Hepatocyte (in vitro differentiated cells): ENCODE measurements at regions not wholly inside any gene's neighbourhood (a gene's known extent, or its start where the extent isn't known, plus 50 kb on each side); places are given as distances from the start of the nearest gene placed in this dataset.

Experiments
- DNase-seq: peaks from one replicate; pipeline ENCODE4 v3.0.0-alpha.2; 2016; ENCODE audit warnings: low spot score
- H2AFZ ChIP-seq: fragments of 200-600 bp; sonication (generic); 2 replicates; pipeline ENCODE4 v1.6.0; 2016; ENCODE audit warnings: antibody characterized with exemption, mild to moderate bottlenecking
- H3K27ac ChIP-seq: fragments of 200-600 bp; sonication (generic); 2 replicates; pipeline ENCODE4 v1.5.1; 2016; ENCODE audit warnings: mild to moderate bottlenecking
- H3K27me3 ChIP-seq: fragments of 200-600 bp; sonication (generic); 2 replicates; pipeline ENCODE4 v1.6.1; 2016
- H3K36me3 ChIP-seq: fragments of 200-600 bp; sonication (generic); replicated peaks from 2 replicates; pipeline ENCODE4 v1.5.1; 2016; ENCODE audit warnings: low read depth; ENCODE audit not compliant: insufficient read depth
- H3K4me1 ChIP-seq: fragments of 200-600 bp; sonication (generic); 2 replicates; pipeline ENCODE4 v1.5.1; 2016; ENCODE audit warnings: mild to moderate bottlenecking, moderate library complexity; ENCODE audit not compliant: insufficient read depth
- H3K4me2 ChIP-seq: fragments of 200-600 bp; sonication (generic); 2 replicates; pipeline ENCODE4 v1.6.0; 2016
- H3K4me3 ChIP-seq: fragments of 200-600 bp; sonication (generic); 2 replicates; pipeline ENCODE4 v1.5.1; 2016; ENCODE audit warnings: mild to moderate bottlenecking
- H3K79me2 ChIP-seq: fragments of 200-600 bp; sonication (generic); 2 replicates; pipeline ENCODE4 v1.6.0; 2017; ENCODE audit warnings: mild to moderate bottlenecking
- H3K9me2 ChIP-seq: fragments of 200-600 bp; sonication (generic); replicated peaks from 2 replicates; pipeline ENCODE4 v1.6.0; 2017; ENCODE audit warnings: mild to moderate bottlenecking; ENCODE audit not compliant: insufficient read depth
- H3K9me3 ChIP-seq: fragments of 200-600 bp; sonication (generic); 2 replicates; pipeline ENCODE4 v1.5.1; 2016; ENCODE audit warnings: low read depth, mild to moderate bottlenecking
- H4K20me1 ChIP-seq: fragments of 200-600 bp; sonication (generic); 2 replicates; pipeline ENCODE4 v1.6.0; 2016; ENCODE audit warnings: mild to moderate bottlenecking; ENCODE audit not compliant: insufficient read depth, poor library complexity, severe bottlenecking
- EZH2 ChIP-seq: fragments of 200-600 bp; sonication (generic); IDR thresholded peaks from 2 replicates; pipeline ENCODE4 v1.6.1; 2016; ENCODE audit warnings: antibody characterized with exemption, mild to moderate bottlenecking, borderline replicate concordance
- EZH2phosphoT487 ChIP-seq: fragments of 200-600 bp; sonication (generic); IDR thresholded peaks from one replicate; pipeline ENCODE4 v1.6.1; 2018; ENCODE audit warnings: antibody characterized with exemption, mild to moderate bottlenecking, low read depth, moderate library complexity; ENCODE audit not compliant: unreplicated experiment, severe bottlenecking
- WGBS: methylation state at CpG from one replicate; pipeline ENCODE4 v1.1.6; 2016; ENCODE audit warnings: low lambda C conversion rate; ENCODE audit errors: missing lambda C conversion rate; 5-methylcytosine and 5-hydroxymethylcytosine counted together
- TF ChIP-seq, protein P1 (sequence below): fragments of 200-600 bp; sonication (generic); IDR thresholded peaks from 2 replicates; pipeline ENCODE4 v1.5.1; 2016; ENCODE audit warnings: antibody characterized with exemption, mild to moderate bottlenecking; ENCODE audit not compliant: poor library complexity

DNA sequence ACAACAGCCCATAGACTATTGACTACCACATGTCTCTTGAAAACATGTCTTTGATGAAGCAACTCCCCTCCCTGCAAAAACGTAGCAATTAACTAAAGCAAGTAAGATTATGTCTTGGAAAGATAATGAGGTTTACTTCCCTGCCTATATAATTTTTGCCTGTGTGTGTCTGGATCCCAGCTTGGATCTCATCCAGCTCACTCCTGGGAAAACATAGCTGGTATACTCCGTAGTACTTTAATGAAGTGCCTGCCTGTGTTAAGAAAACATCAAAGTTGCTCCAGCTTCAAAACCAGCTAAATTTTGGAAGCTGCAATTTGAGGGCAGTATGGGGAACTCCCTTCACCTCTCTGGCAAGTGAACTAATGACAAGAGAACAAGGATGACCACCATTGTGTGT, 182.6 kb upstream of the C9orf72 start:
- no peaks in the 10 kb centered on the region for H4K20me1 ChIP-seq
- no peaks in the 10 kb centered on the region for H3K9me3 ChIP-seq
- H3K4me1 ChIP-seq = no peaks in the 10 kb centered on the region
- H3K36me3 ChIP-seq = no peaks in the 10 kb centered on the region
- no peak overlapping the region for H3K4me3 ChIP-seq
- 55% methylated on average over 2 of the region's 2 CpGs for WGBS
- H3K9me2 ChIP-seq = no peaks in the 10 kb centered on the region
- H2AFZ ChIP-seq = no peak overlapping the region
- no peaks in the 10 kb centered on the region for H3K79me2 ChIP-seq
- H3K4me2 ChIP-seq = no peak overlapping the region
- no peaks in the 10 kb centered on the region for H3K27me3 ChIP-seq
- no peak overlapping the region for H3K27ac ChIP-seq
- TF ChIP-seq EZH2 = no peak
- TF ChIP-seq, protein P1, sequence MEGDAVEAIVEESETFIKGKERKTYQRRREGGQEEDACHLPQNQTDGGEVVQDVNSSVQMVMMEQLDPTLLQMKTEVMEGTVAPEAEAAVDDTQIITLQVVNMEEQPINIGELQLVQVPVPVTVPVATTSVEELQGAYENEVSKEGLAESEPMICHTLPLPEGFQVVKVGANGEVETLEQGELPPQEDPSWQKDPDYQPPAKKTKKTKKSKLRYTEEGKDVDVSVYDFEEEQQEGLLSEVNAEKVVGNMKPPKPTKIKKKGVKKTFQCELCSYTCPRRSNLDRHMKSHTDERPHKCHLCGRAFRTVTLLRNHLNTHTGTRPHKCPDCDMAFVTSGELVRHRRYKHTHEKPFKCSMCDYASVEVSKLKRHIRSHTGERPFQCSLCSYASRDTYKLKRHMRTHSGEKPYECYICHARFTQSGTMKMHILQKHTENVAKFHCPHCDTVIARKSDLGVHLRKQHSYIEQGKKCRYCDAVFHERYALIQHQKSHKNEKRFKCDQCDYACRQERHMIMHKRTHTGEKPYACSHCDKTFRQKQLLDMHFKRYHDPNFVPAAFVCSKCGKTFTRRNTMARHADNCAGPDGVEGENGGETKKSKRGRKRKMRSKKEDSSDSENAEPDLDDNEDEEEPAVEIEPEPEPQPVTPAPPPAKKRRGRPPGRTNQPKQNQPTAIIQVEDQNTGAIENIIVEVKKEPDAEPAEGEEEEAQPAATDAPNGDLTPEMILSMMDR = no peak
- no peak for TF ChIP-seq EZH2phosphoT487
- no peak for DNase-seq

DNA sequence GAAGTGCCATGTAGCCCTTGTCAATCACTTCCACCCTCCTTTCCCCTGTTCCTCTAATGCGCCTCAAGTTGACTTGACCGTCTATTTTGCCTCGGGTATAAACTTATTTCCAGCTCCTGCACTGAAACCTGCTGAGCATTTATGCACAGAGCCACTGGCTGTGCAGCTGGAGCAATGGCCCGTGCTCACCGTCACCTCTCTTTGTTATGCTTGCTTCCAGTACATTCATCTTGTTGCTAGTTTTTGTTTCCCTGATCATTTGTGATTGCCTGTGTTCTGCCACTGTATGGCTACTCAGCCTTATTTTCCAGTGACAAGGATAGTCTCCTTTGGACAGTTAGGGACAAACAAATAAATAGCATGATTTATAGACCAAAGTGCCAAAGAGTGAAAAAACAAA, 183.1 kb upstream of the C9orf72 start:
- TF ChIP-seq, protein P1 = no peak
- 95% methylated on average over 5 of the region's 5 CpGs for WGBS
- Histone ChIP-seq H3K4me3 (no peak overlapping the region), H4K20me1 (no peaks in the 10 kb centered on the region), H3K4me2 (no peak overlapping the region), H3K79me2 (no peaks in the 10 kb centered on the region), H3K27me3 (no peaks in the 10 kb centered on the region), H3K36me3 (no peaks in the 10 kb centered on the region), H3K4me1 (no peaks in the 10 kb centered on the region), H3K27ac (no peak overlapping the region), H3K9me3 (no peaks in the 10 kb centered on the region), H3K9me2 (no peaks in the 10 kb centered on the region), H2AFZ (no peak overlapping the region)
- no peak for DNase-seq

DNA sequence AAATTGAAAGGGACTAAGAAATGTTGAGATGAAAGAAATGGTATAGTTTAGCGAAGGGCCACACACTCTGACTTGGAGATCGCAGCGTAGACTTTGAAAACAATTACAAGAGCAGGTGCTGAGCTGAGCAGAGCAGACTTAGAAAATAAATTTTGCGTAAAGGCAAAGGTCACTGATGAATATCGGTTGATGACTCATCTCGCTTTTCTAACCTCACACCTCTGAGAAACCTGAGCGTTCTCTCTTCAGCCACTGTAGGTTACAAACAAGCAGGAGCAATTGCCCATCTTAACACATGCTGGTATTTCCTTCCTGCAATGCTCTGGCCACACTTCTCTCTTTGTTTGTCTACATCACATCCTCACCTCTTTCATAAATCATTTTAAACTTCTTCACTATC, 190.6 kb upstream of the C9orf72 start:
- no peaks in the 10 kb centered on the region for H3K4me1 ChIP-seq
- no peak overlapping the region for H3K27ac ChIP-seq
- H3K4me3 ChIP-seq = no peak overlapping the region
- H3K79me2 ChIP-seq = no peaks in the 10 kb centered on the region
- DNase-seq = no peak
- H3K9me2 ChIP-seq = no peaks in the 10 kb centered on the region
- 94% methylated on average over 7 of the region's 7 CpGs for WGBS
- H4K20me1 ChIP-seq = no peaks in the 10 kb centered on the region
- no peak overlapping the region for H2AFZ ChIP-seq
- H3K9me3 ChIP-seq = no peaks in the 10 kb centered on the region
- H3K4me2 ChIP-seq = no peak overlapping the region
- no peaks in the 10 kb centered on the region for H3K36me3 ChIP-seq
- TF ChIP-seq, protein P1 = no peak
- TF ChIP-seq EZH2phosphoT487 = no peak
- TF ChIP-seq EZH2 = no peak
- no peaks in the 10 kb centered on the region for H3K27me3 ChIP-seq
